ENCODE measurements at regions not wholly inside any gene's neighbourhood (a gene's known extent, or its start where the extent isn't known, plus 50 kb on each side); places are given as distances from the start of the nearest gene placed in this dataset.
"Not testable (repeated sequence)": the region's sequence is repeated elsewhere in the genome, so short reads cannot be mapped to it uniquely, and the experiment has no call there.

GRCh38 chr15:99485153-99485961, 80.4 kb upstream of the MEF2A start:
- DNase-seq (ENCODE audit: low spot score), result no peak

- DNase-seq (ENCODE audit: low spot score), result no peak
These were observed 79.8 kb upstream of the MEF2A start for GRCh38 chr15:99485992-99486370.

GRCh38 chr15:99486371-99487336, 79.1 kb upstream of the MEF2A start:
- peak; percentile 86 for DNase-seq (ENCODE audit: low spot score)

- DNase-seq (ENCODE audit: low spot score), result no peak
These were observed 78.5 kb upstream of the MEF2A start for GRCh38 chr15:99487337-99487730.

GRCh38 chr15:99492275-99492674, 73.5 kb upstream of the MEF2A start:
- DNase-seq (ENCODE audit: low spot score), result no peak

GRCh38 chr15:99492716-99493115, 73.1 kb upstream of the MEF2A start:
- DNase-seq (ENCODE audit: low spot score), result no peak

GRCh38 chr15:99493461-99493860, 72.3 kb upstream of the MEF2A start:
- DNase-seq (ENCODE audit: low spot score), result no peak

GRCh38 chr15:99494536-99495233, 71.1 kb upstream of the MEF2A start:
- DNase-seq (ENCODE audit: low spot score), result not testable (repeated sequence)

GRCh38 chr15:99495430-99496301, 70.1 kb upstream of the MEF2A start:
- no peak for DNase-seq (ENCODE audit: low spot score)

GRCh38 chr15:99496302-99496629, 69.5 kb upstream of the MEF2A start:
- no peak for DNase-seq (ENCODE audit: low spot score)

GRCh38 chr15:99502182-99502581, 63.6 kb upstream of the MEF2A start:
- peak; percentile 33 for DNase-seq (ENCODE audit: low spot score)

GRCh38 chr15:99502661-99503060, 63.1 kb upstream of the MEF2A start:
- peak; percentile 33 for DNase-seq (ENCODE audit: low spot score)

- DNase-seq (ENCODE audit: low spot score), result peak; percentile 32
These were observed 62.4 kb upstream of the MEF2A start for GRCh38 chr15:99503411-99503810.

- peak; percentile 23 for DNase-seq (ENCODE audit: low spot score)
These were observed 61.5 kb upstream of the MEF2A start for GRCh38 chr15:99504071-99504822.

- peak; percentile 38 for DNase-seq (ENCODE audit: low spot score)
These were observed 60.8 kb upstream of the MEF2A start for GRCh38 chr15:99504823-99505551.

- no peak for DNase-seq (ENCODE audit: low spot score)
These were observed 59.4 kb upstream of the MEF2A start for GRCh38 chr15:99506399-99506798.

GRCh38 chr15:99507016-99507503, 58.7 kb upstream of the MEF2A start:
- DNase-seq (ENCODE audit: low spot score), result no peak

GRCh38 chr15:99507504-99508310, 58.1 kb upstream of the MEF2A start:
- DNase-seq (ENCODE audit: low spot score), result peak; percentile 70

- DNase-seq (ENCODE audit: low spot score), result no peak
These were observed 57.5 kb upstream of the MEF2A start for GRCh38 chr15:99508311-99508645.

All from ureter (tissue), 1 donor.